Prostate gland (tissue), 2 donors: ENCODE measurements at regions not wholly inside any gene's neighbourhood (a gene's known extent, or its start where the extent isn't known, plus 50 kb on each side); places are given as distances from the start of the nearest gene placed in this dataset.

Source experiments
- DNase-seq: peaks from one replicate; pipeline ENCODE4 v3.0.0-alpha.2; 2019; ENCODE audit warnings: low spot score
- H3K27ac ChIP-seq, 2 donors: fragments of 200-600 bp; sonication (generic); 2 replicates each; pipeline ENCODE4 v1.5.1; 2017 to 2019
- H3K27me3 ChIP-seq: fragments of 200-600 bp; sonication (generic); replicated peaks from 2 replicates; pipeline ENCODE4 v1.5.1; 2019; ENCODE audit not compliant: insufficient read depth
- H3K36me3 ChIP-seq, 2 donors: fragments of 200-600 bp; sonication (generic); 1 replicate in 1 of 2; 2 replicates in 1 of 2; pipeline versions ENCODE4 v1.5.1 to v1.8.1; 2017 to 2019
- H3K4me1 ChIP-seq: fragments of 200-600 bp; sonication (generic); replicated peaks from 2 replicates; pipeline ENCODE4 v1.5.1; 2019
- H3K4me3 ChIP-seq, 2 donors: fragments of 200-600 bp; sonication (generic); 2 replicates each; pipeline ENCODE4 v1.5.1; 2017 to 2019
- H3K9me3 ChIP-seq: fragments of 200-600 bp; sonication (generic); 2 replicates; pipeline ENCODE4 v1.5.1; 2017
- CTCF ChIP-seq, 4 experiments: fragments of 200-600 bp in 2 of 4; fragments of 450-650 bp in 2 of 4; sonication (generic) in 2 of 4; IDR thresholded peaks; 1 replicate in 3 of 4; 2 replicates in 1 of 4; pipeline ENCODE4 v1.5.1; 2016 to 2019; ENCODE audit warnings: antibody characterized with exemption in 4 of 4, mild to moderate bottlenecking in 2 of 4, moderate library complexity in 2 of 4
- POLR2A ChIP-seq: fragments of 450-650 bp; IDR thresholded peaks from one replicate; pipeline ENCODE4 v1.6.1; 2016; ENCODE audit warnings: antibody characterized with exemption, mild to moderate bottlenecking
- POLR2AphosphoS5 ChIP-seq: sonication (generic); formaldehyde crosslinking; IDR thresholded peaks from one replicate; pipeline ENCODE4 v1.6.1; 2017; ENCODE audit warnings: antibody characterized with exemption
- WGBS: methylation state at CpG from one replicate; pipeline ENCODE4 v1.1.5; 2018; 5-methylcytosine and 5-hydroxymethylcytosine counted together
- intact Hi-C: fragments of 100-400 bp; cut with DNase I; formaldehyde crosslinking; loops from one replicate; pipeline ENCODE4 v1.14.2; 2022

DNA sequence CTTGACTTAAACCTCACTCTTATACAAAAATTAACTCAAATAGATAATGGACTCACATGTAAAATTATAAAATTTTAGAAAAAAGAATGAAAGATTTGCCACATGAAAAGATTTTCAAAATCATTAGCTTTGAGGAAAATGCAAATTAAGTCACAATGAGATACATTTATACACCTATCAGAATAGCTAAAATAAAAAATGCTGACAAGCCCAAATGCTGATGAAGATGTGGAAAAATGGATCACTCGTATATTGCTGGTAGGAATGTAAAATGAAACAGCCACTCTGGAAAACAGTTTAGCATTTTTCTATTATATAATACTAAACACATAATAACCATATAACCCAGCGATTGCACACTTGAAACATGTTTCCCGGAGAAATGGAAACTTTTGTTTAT lies 316.2 kb downstream of the ANKRD50 start:
- no peak overlapping the region for H3K27ac ChIP-seq
- 95% methylated on average over 3 of the region's 3 CpGs for WGBS
- no peaks in the 10 kb centered on the region for H3K4me1 ChIP-seq
- H3K4me3 ChIP-seq: no peak overlapping the region
- DNase-seq: no peak
- no peaks in the 10 kb centered on the region for H3K9me3 ChIP-seq
- H3K36me3 ChIP-seq: no peaks in the 10 kb centered on the region
- no peak for TF ChIP-seq POLR2A
- TF ChIP-seq CTCF (IDR thresholded peaks at IDR 0.05): no peak
- no peak for TF ChIP-seq POLR2AphosphoS5
- no peaks in the 10 kb centered on the region for H3K27me3 ChIP-seq
- intact Hi-C loops: no loop called here

DNA sequence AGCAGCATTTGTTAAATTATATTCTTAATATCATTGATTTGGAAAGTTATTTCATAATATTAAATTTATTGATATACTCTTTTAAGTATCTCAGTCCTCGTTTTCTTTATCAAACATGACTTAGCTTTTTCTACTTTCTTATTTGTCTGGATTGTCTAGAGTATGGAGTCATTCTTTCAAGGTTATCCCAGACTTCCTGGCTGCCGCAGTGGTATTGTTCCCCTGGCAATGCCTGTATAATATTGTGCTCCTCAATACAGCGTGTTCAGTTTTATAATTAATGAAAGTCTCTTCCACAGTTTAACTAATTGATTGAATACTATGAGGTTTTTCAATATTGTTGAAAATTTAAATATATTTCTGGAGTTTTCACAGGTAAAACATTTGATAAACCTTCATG lies 310.9 kb downstream of the ANKRD50 start:
- Histone ChIP-seq H3K27ac (no peak overlapping the region), H3K27me3 (no peaks in the 10 kb centered on the region), H3K36me3 (no peaks in the 10 kb centered on the region), H3K9me3 (no peaks in the 10 kb centered on the region), H3K4me1 (no peaks in the 10 kb centered on the region), H3K4me3 (no peak overlapping the region)
- no peak for DNase-seq
- intact Hi-C loops: no loop called here
- no peak for TF ChIP-seq POLR2AphosphoS5
- no peak for TF ChIP-seq CTCF (IDR thresholded peaks at IDR 0.05)
- 78% methylated on average over 3 of the region's 3 CpGs for WGBS

- DNase-seq: no peak
- Histone ChIP-seq H3K36me3 (no peaks in the 10 kb centered on the region), H3K27me3 (no peaks in the 10 kb centered on the region), H3K9me3 (no peaks in the 10 kb centered on the region), H3K4me3 (no peak overlapping the region), H3K27ac (no peak overlapping the region), H3K4me1 (no peaks in the 10 kb centered on the region)
- WGBS: 57% methylated on average over 4 of the region's 4 CpGs
- intact Hi-C loops: no loop called here
- TF ChIP-seq CTCF (IDR thresholded peaks at IDR 0.05) (no peak), POLR2A (no peak), POLR2AphosphoS5 (no peak)
Observed at GRCh38 chr4:124409044-124409443, 303.5 kb downstream of the ANKRD50 start.

DNA sequence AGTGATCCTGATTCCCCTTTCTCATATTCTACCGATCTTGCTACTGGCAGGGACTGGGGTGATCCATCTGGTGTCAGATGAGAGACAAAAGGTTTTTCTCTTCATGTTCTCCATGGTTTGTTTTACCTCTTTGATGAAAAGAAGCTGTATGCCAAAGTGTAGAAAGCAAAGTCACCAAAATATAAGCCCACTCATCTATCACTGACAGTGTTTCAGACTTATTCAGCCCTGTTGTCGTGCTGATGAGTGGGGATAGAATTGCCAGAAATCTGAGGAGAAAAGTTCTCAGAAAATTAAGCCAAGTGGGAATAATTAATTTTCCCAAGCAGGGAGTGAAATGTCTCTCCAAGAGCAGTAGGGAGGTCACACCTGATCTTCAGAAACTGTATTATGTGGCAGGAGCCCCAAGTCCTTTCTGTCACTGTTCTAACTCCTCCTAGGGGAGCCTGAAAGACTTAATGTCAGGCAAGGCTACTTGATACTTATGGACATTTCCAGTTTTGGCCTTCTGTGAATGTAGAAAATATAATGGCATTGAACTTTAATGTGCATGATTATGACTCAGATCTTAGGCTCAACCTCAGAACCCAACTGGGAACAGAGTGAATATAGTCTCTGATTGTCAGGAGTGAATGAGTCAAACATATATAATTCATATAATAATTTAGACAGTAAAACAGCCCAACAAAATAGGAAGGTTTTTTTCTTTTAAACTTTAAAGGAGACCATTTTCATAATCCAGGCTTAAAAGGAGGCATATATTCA lies 298.1 kb downstream of the ANKRD50 start:
- WGBS: 51% methylated on average over 2 of the region's 2 CpGs
- Histone ChIP-seq H3K9me3 (no peaks in the 10 kb centered on the region), H3K36me3 (no peaks in the 10 kb centered on the region), H3K27ac (no peak overlapping the region), H3K4me3 (no peak overlapping the region), H3K27me3 (no peaks in the 10 kb centered on the region), H3K4me1 (no peaks in the 10 kb centered on the region)
- intact Hi-C loops: no loop called here
- TF ChIP-seq POLR2A (no peak), CTCF (IDR thresholded peaks at IDR 0.05) (no peak), POLR2AphosphoS5 (no peak)
- no peak for DNase-seq

DNA sequence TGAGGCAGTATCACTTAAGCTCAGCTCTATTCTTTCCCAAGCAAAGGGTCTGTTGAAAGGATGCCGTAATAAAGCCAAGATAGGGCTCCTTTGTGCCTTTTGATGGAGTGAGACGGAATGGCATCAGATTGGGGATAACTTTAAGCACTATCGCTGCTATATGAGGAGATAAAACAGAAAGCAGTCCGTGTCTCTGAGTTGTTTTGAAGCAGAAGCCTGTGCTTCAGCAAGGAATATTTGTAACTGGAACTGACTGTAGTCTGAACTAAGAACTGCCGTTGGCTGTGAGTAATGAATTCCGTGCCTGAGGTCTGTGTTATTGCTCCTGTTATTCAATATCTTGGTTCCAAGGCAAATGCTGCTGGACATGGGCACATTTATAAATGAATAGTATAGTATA lies 297.4 kb downstream of the ANKRD50 start:
- TF ChIP-seq POLR2AphosphoS5 (no peak), POLR2A (no peak), CTCF (IDR thresholded peaks at IDR 0.05) (no peak)
- no peaks in the 10 kb centered on the region for H3K36me3 ChIP-seq
- no peak for DNase-seq
- H3K9me3 ChIP-seq: no peaks in the 10 kb centered on the region
- no peak overlapping the region for H3K27ac ChIP-seq
- H3K27me3 ChIP-seq: no peaks in the 10 kb centered on the region
- no peak overlapping the region for H3K4me3 ChIP-seq
- intact Hi-C loops: no loop called here
- H3K4me1 ChIP-seq: no peaks in the 10 kb centered on the region
- WGBS: 66% methylated on average over 6 of the region's 6 CpGs
